ENCODE measurements at regions not wholly inside any gene's neighbourhood (a gene's known extent, or its start where the extent isn't known, plus 50 kb on each side); places are given as distances from the start of the nearest gene placed in this dataset.

GRCh38 chr16:76669288-76669687 lies 392.1 kb downstream of the CNTNAP4 start:
- TF ChIP-seq EZH2 (IDR thresholded peaks at IDR 0.05; ENCODE audit: insufficient read depth, poor library complexity, severe bottlenecking), result no peak
- no peak for TF ChIP-seq EZH2phosphoT487 (IDR thresholded peaks at IDR 0.05; ENCODE audit: insufficient read depth, low read depth)
